ENCODE measurements at regions not wholly inside any gene's neighbourhood (a gene's known extent, or its start where the extent isn't known, plus 50 kb on each side); places are given as distances from the start of the nearest gene placed in this dataset.

DNA sequence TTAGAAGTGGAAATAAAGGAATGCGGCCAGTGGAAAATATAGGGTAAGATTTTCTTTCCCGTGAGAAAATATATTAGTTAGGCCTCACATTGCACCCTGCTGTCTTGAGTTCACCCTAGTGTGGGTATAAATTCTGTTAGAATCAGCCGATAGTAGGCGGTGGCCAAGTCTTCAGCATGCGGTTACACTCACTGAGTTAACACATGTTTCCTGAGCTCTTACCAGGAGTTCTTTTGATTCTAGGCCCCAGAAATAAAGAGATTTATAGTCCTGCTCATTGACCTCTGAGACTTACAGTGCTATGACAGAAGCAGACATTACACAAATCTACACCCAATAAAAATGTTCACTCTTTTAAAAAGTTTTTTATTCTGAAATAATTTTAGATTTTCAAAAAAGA is 279.3 kb upstream of the LRRC7 start:
- no peak for TF ChIP-seq POLR2A (IDR thresholded peaks at IDR 0.05; ENCODE audit: low read depth, low read length)
- TF ChIP-seq TAF1 (IDR thresholded peaks at IDR 0.05; ENCODE audit: borderline replicate concordance, low read depth, low read length): no peak

All from GM12892 (cell line).